H1 (cell line): ENCODE measurements at regions not wholly inside any gene's neighbourhood (a gene's known extent, or its start where the extent isn't known, plus 50 kb on each side); places are given as distances from the start of the nearest gene placed in this dataset.

Source experiments
- BACH1 ChIP-seq: IDR thresholded peaks from 2 replicates; pipeline ENCODE4 v1.6.1; 2012; ENCODE audit warnings: low read length, improper control_type of control experiment
- BCL11A ChIP-seq, 2 experiments: IDR thresholded peaks; one replicate each; pipeline ENCODE4 v1.6.1; 2011; ENCODE audit warnings: low read depth in 2 of 2, low read length in 2 of 2, mild to moderate bottlenecking in 2 of 2
- CBX8 ChIP-seq: fragments of 300-800, 300-1000 bp; sonication (generic); IDR thresholded peaks from 2 replicates; pipeline ENCODE4 v1.7.1; 2016; ENCODE audit warnings: low read depth, low read length, borderline replicate concordance
- EZH2 ChIP-seq: fragments of 200-600 bp; sonication (generic); IDR thresholded peaks from 2 replicates; pipeline ENCODE4 v1.7.1; 2012; ENCODE audit warnings: low read depth, mild to moderate bottlenecking, moderate library complexity, low read length, inconsistent platforms; ENCODE audit not compliant: severe bottlenecking
- GABPA ChIP-seq: IDR thresholded peaks from 2 replicates; pipeline ENCODE4 v1.6.1; 2011; ENCODE audit warnings: mild to moderate bottlenecking, low read length, moderate library complexity, borderline replicate concordance; ENCODE audit not compliant: insufficient read depth
- KDM4A ChIP-seq: IDR thresholded peaks from one replicate; pipeline ENCODE4 v1.7.1; 2012; ENCODE audit warnings: low read depth, mild to moderate bottlenecking, moderate library complexity, low read length, inconsistent platforms; ENCODE audit not compliant: severe bottlenecking
- SAP30 ChIP-seq: fragments of 300-600 bp; sonication (generic); IDR thresholded peaks from 2 replicates; pipeline ENCODE4 v1.7.1; 2012; ENCODE audit warnings: low read length, moderate library complexity, mild to moderate bottlenecking, inconsistent platforms; ENCODE audit not compliant: insufficient read depth, insufficient replicate concordance
- TEAD4 ChIP-seq: IDR thresholded peaks from 2 replicates; pipeline ENCODE4 v1.6.1; 2012; ENCODE audit warnings: low read depth, low read length, inconsistent platforms, mixed read lengths

- TF ChIP-seq BACH1: no peak
- no peak for TF ChIP-seq CBX8
- TF ChIP-seq BCL11A (IDR thresholded peaks at IDR 0.05; ENCODE audit: low read depth in 2 of 2, low read length in 2 of 2): no peak
- no peak for TF ChIP-seq GABPA
- no peak for TF ChIP-seq EZH2
- TF ChIP-seq SAP30: no peak
- no peak for TF ChIP-seq KDM4A
- no peak for TF ChIP-seq TEAD4
These were observed 300.1 kb downstream of the FOXL1 start (continued) for GRCh38 chr16:86878236-86879080.
